Right atrium auricular region (tissue), 2 donors: ENCODE measurements at regions not wholly inside any gene's neighbourhood (a gene's known extent, or its start where the extent isn't known, plus 50 kb on each side); places are given as distances from the start of the nearest gene placed in this dataset.

Experiments
- DNase-seq: peaks from one replicate; pipeline ENCODE4 v3.0.0-alpha.2; 2019; ENCODE audit warnings: low spot score
- H3K27ac ChIP-seq, 2 donors: fragments of 200-600 bp; sonication (generic); 1 replicate in 1 of 2; 2 replicates in 1 of 2; pipeline ENCODE4 v1.5.1; 2016 to 2019
- H3K27me3 ChIP-seq, 2 donors: fragments of 200-600 bp; sonication (generic); one replicate each; pipeline versions ENCODE4 v1.5.1 to v1.6.0; 2017 to 2019
- H3K36me3 ChIP-seq: fragments of 200-600 bp; sonication (generic); one replicate; pipeline ENCODE4 v1.5.1; 2016
- H3K4me1 ChIP-seq, 2 donors: fragments of 200-600 bp; sonication (generic); one replicate each; pipeline versions ENCODE4 v1.5.1 to v1.6.0; 2017 to 2019
- H3K4me3 ChIP-seq, 2 donors: fragments of 200-600 bp; sonication (generic); 1 replicate in 1 of 2; 2 replicates in 1 of 2; pipeline ENCODE4 v1.5.1; 2017 to 2019; ENCODE audit warnings: mild to moderate bottlenecking in 1 of 2, moderate library complexity in 1 of 2
- H3K9me3 ChIP-seq, 2 donors: fragments of 200-600 bp; sonication (generic); one replicate each; pipeline ENCODE4 v1.5.1; 2019
- TF ChIP-seq, protein P1 (sequence below), 2 donors: fragments of 200-600 bp; sonication (generic); IDR thresholded peaks; one replicate each; pipeline ENCODE4 v1.5.1; 2019; ENCODE audit warnings: antibody characterized with exemption in 2 of 2

DNA sequence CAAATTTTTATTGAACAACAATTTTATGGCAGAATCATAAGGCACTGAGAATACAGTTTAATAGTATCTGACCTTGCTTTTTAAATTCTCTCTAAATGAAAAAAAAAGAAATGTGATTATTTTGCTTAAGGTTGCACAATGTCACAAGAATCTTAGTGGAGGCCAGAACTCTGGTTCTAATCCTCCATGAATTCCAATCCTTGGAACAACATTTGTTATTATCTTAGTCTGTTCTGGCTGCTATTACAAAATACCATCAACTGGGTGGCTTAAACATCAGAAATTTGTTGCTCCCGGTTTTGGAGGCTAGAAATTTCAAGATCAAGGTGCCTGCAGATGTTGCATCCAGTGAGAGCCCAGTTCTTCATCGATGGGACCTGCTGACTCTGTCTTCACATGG, 158.2 kb upstream of the POM121L12 start:
- Histone ChIP-seq H3K27ac (peak overlapping the region in 1 of 2 donors; percentile 35), H3K36me3 (no peaks in the 10 kb centered on the region), H3K4me3 (no peak overlapping the region), H3K9me3 (no peaks in the 10 kb centered on the region), H3K4me1 (no peaks in the 10 kb centered on the region), H3K27me3 (no peaks in the 10 kb centered on the region)
- DNase-seq: no peak
- TF ChIP-seq, protein P1, sequence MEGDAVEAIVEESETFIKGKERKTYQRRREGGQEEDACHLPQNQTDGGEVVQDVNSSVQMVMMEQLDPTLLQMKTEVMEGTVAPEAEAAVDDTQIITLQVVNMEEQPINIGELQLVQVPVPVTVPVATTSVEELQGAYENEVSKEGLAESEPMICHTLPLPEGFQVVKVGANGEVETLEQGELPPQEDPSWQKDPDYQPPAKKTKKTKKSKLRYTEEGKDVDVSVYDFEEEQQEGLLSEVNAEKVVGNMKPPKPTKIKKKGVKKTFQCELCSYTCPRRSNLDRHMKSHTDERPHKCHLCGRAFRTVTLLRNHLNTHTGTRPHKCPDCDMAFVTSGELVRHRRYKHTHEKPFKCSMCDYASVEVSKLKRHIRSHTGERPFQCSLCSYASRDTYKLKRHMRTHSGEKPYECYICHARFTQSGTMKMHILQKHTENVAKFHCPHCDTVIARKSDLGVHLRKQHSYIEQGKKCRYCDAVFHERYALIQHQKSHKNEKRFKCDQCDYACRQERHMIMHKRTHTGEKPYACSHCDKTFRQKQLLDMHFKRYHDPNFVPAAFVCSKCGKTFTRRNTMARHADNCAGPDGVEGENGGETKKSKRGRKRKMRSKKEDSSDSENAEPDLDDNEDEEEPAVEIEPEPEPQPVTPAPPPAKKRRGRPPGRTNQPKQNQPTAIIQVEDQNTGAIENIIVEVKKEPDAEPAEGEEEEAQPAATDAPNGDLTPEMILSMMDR (IDR thresholded peaks at IDR 0.05): no peak

DNA sequence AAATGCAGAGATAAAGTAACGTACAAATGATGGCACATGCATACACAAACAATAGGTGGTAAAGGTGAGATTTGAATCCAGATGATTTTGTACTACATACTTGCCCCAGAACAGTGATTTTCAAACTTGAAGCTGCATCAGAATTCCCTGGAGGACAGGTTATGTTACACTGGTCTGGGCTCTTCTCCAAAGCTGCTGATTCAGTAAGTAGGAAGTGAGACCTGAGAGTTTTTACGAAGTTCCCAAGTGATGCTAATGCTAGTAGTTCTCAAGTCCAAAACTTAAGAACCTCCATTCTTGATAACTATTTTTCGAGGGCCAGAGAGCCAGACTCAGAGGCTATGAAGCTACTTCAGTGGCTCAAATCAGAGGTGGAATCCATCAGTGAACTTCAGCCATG, 159.0 kb upstream of the POM121L12 start:
- no peak for DNase-seq
- Histone ChIP-seq H3K36me3 (no peaks in the 10 kb centered on the region), H3K4me1 (no peaks in the 10 kb centered on the region), H3K27me3 (no peaks in the 10 kb centered on the region), H3K27ac (no peak overlapping the region), H3K4me3 (no peak overlapping the region), H3K9me3 (peaks cover 0 to 4% of the 10 kb centered on the region in 2 donors)
- TF ChIP-seq, protein P1 (IDR thresholded peaks at IDR 0.05): no peak

DNA sequence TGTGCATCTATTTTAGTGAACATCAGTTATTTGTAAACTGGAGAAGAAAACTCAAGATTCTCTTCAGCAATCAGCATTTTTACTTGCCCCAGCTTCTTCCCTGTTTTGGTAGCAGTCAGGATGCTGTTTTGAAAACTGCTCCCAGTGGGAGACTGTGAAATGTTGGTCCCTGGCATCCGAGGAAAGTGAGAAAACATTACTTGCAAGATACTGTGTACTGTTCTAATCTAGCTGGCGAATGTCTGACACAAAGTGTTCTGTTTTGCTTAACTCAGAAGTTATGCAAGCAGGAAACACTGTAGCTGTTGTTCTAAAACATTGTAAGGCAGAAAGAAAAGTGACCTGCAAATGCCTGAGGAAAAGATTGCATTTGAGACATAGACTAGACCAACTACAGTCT, 171.8 kb upstream of the POM121L12 start:
- Histone ChIP-seq H3K27ac (peak overlapping the region in 1 of 2 donors; percentile 24), H3K4me3 (no peak overlapping the region), H3K27me3 (no peaks in the 10 kb centered on the region), H3K36me3 (no peaks in the 10 kb centered on the region), H3K4me1 (no peaks in the 10 kb centered on the region), H3K9me3 (peaks cover 5 to 38% of the 10 kb centered on the region in 2 donors)
- no peak for DNase-seq
- TF ChIP-seq, protein P1 (IDR thresholded peaks at IDR 0.05): no peak

DNA sequence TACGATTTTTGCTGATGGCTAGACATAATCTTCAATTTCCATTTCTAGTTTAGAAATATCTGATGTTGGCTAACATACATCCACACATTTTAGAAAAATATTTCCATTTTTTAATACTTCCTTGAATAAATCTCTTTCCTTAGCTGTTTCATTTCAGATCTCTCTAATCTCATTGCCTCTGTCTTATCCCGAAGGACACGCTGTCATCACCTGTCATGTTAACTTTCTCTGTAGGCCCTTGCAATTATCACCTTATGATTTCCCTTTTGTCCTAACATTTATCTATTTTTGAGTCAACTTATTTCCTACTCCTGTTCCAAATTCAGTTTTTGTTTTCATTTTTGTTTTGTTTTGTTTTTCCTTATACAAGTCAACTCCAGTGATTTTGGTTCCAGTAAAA, 173.1 kb upstream of the POM121L12 start:
- H3K9me3 ChIP-seq: peaks cover 5 to 37% of the 10 kb centered on the region in 2 donors
- no peak overlapping the region for H3K4me3 ChIP-seq
- DNase-seq: no peak
- no peaks in the 10 kb centered on the region for H3K4me1 ChIP-seq
- H3K36me3 ChIP-seq: no peaks in the 10 kb centered on the region
- H3K27ac ChIP-seq: no peak overlapping the region
- TF ChIP-seq, protein P1 (IDR thresholded peaks at IDR 0.05): no peak
- H3K27me3 ChIP-seq: no peaks in the 10 kb centered on the region

DNA sequence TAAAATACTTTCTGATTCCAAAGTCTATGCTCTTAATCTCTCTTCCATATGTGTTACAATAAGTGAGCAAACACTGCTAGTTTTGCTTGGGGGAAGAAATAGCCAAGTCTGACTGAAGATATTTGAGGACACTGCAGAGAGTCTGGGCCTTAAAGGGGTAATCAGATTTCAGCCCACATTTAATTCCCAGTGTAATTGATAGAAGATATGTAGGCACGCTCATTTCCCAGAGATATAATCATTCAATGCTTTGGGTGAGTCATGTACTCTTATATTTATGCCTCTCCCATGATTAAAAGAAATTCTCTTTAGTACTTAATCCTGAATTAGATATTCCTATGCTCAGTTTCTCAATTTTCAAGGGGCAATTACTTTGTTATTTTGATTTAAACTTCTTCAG, 178.1 kb upstream of the POM121L12 start:
- Histone ChIP-seq H3K4me1 (no peaks in the 10 kb centered on the region), H3K9me3 (no peaks in the 10 kb centered on the region), H3K27ac (no peak overlapping the region), H3K4me3 (no peak overlapping the region), H3K27me3 (no peaks in the 10 kb centered on the region), H3K36me3 (no peaks in the 10 kb centered on the region)
- TF ChIP-seq, protein P1 (IDR thresholded peaks at IDR 0.05): no peak
- no peak for DNase-seq

DNA sequence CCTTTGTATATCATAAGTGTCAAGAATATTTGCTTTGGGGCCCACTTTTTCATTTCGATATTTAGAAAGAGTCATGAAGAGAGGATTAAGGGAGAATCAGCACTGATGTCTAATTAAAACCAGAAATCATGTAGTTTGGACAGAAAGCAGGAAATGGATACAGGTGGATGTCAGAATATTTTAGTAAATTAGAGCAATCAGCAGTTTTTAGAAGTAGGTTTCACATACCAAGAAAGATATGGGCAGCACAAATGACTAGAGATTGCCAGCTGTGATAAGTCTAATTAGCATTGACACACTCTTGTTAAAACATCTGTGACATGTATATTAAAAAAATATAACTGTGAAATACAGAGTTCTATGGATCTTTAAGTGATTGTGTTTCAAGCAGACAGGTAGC, 180.8 kb upstream of the POM121L12 start:
- H3K27me3 ChIP-seq: no peaks in the 10 kb centered on the region
- no peak overlapping the region for H3K27ac ChIP-seq
- DNase-seq: no peak
- no peaks in the 10 kb centered on the region for H3K36me3 ChIP-seq
- no peaks in the 10 kb centered on the region for H3K9me3 ChIP-seq
- no peak overlapping the region for H3K4me3 ChIP-seq
- no peaks in the 10 kb centered on the region for H3K4me1 ChIP-seq
- TF ChIP-seq, protein P1 (IDR thresholded peaks at IDR 0.05): no peak
